Gastroesophageal sphincter (tissue), 4 donors: ENCODE measurements at regions not wholly inside any gene's neighbourhood (a gene's known extent, or its start where the extent isn't known, plus 50 kb on each side); places are given as distances from the start of the nearest gene placed in this dataset.

Source experiments
- ATAC-seq: fragments of 150-250 bp; one replicate; pipeline ENCODE4 v1.9.1; 2016; ENCODE audit warnings: mild to moderate bottlenecking, moderate library complexity
- H3K27ac ChIP-seq, 4 donors: fragments of 200-600 bp; sonication (generic) in 3 of 4; 1 replicate in 3 of 4; 2 replicates in 1 of 4; pipeline ENCODE4 v1.5.1; 2016 to 2019
- H3K27me3 ChIP-seq: fragments of 200-600 bp; sonication (generic); one replicate; pipeline ENCODE4 v1.5.1; 2019
- H3K36me3 ChIP-seq, 2 donors: fragments of 200-600 bp; sonication (generic); one replicate each; pipeline ENCODE4 v1.5.1; 2019; ENCODE audit warnings: control low read depth in 1 of 2
- H3K4me1 ChIP-seq, 3 donors: fragments of 200-600 bp; sonication (generic); 1 replicate in 2 of 3; 2 replicates in 1 of 3; pipeline ENCODE4 v1.5.1; 2016 to 2019; ENCODE audit warnings: control low read depth in 2 of 3
- H3K4me3 ChIP-seq, 2 donors: fragments of 200-600 bp; sonication (generic); one replicate each; pipeline ENCODE4 v1.5.1; 2019; ENCODE audit warnings: mild to moderate bottlenecking in 1 of 2, moderate library complexity in 1 of 2
- H3K9me3 ChIP-seq, 3 donors: fragments of 200-600 bp; sonication (generic); one replicate each; pipeline ENCODE4 v1.5.1; 2017 to 2019; ENCODE audit warnings: control low read depth in 2 of 3
- EP300 ChIP-seq: sonication (generic); formaldehyde crosslinking; IDR thresholded peaks from one replicate; pipeline ENCODE4 v1.6.1; 2017; ENCODE audit warnings: antibody characterized with exemption, mild to moderate bottlenecking
- POLR2A ChIP-seq, 2 donors: fragments of 450-650 bp; IDR thresholded peaks; one replicate each; pipeline ENCODE4 v1.6.1; 2017; ENCODE audit warnings: antibody characterized with exemption in 2 of 2, mild to moderate bottlenecking in 2 of 2, moderate library complexity in 1 of 2
- POLR2AphosphoS5 ChIP-seq: sonication (generic); formaldehyde crosslinking; IDR thresholded peaks from one replicate; pipeline ENCODE4 v1.6.1; 2017; ENCODE audit warnings: antibody characterized with exemption
- WGBS, 2 donors: methylation state at CpG; one replicate each; pipeline ENCODE4 v1.1.5; 2018; ENCODE audit warnings: low coverage in 1 of 2; 5-methylcytosine and 5-hydroxymethylcytosine counted together
- TF ChIP-seq, protein P1 (sequence below), 4 experiments: fragments of 200-600 bp in 2 of 4; fragments of 450-650 bp in 2 of 4; sonication (generic) in 1 of 4; IDR thresholded peaks; one replicate each; pipeline ENCODE4 v1.5.1; 2017 to 2019; ENCODE audit warnings: antibody characterized with exemption in 4 of 4, mild to moderate bottlenecking in 2 of 4, moderate library complexity in 2 of 4

DNA sequence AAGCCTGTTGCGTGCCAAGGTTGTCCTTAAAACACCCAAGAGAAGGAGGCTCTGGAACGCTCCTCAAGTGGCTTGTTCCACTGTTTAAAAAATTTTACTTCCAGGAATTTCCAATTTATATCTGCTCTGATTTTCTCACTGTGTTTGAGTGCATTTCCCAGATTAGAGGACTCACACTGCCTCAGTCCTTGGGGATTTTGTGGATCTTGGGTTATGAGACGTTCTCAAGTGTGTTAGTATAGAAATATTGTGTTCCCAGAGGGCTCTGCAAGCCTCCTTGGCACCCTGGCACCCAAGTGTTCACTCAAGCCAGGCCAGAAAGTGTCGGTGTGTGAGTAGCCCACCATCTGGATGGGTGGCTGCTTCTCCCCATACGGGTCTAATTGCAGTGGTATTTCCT is 192.2 kb downstream of the SNX10 start:
- Histone ChIP-seq H3K27ac (no peak overlapping the region), H3K4me1 (no peaks in the 10 kb centered on the region), H3K36me3 (no peaks in the 10 kb centered on the region), H3K27me3 (peaks cover 7% of the 10 kb centered on the region), H3K9me3 (no peaks in the 10 kb centered on the region), H3K4me3 (no peak overlapping the region)
- TF ChIP-seq POLR2A (IDR thresholded peaks at IDR 0.05) (no peak), EP300 (no peak), POLR2AphosphoS5 (no peak)
- TF ChIP-seq, protein P1, sequence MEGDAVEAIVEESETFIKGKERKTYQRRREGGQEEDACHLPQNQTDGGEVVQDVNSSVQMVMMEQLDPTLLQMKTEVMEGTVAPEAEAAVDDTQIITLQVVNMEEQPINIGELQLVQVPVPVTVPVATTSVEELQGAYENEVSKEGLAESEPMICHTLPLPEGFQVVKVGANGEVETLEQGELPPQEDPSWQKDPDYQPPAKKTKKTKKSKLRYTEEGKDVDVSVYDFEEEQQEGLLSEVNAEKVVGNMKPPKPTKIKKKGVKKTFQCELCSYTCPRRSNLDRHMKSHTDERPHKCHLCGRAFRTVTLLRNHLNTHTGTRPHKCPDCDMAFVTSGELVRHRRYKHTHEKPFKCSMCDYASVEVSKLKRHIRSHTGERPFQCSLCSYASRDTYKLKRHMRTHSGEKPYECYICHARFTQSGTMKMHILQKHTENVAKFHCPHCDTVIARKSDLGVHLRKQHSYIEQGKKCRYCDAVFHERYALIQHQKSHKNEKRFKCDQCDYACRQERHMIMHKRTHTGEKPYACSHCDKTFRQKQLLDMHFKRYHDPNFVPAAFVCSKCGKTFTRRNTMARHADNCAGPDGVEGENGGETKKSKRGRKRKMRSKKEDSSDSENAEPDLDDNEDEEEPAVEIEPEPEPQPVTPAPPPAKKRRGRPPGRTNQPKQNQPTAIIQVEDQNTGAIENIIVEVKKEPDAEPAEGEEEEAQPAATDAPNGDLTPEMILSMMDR (IDR thresholded peaks at IDR 0.05) = no peak
- no peak for ATAC-seq
- 84 to 94% methylated on average over 3 to 5 of the region's 5 CpGs for WGBS, 2 donors

DNA sequence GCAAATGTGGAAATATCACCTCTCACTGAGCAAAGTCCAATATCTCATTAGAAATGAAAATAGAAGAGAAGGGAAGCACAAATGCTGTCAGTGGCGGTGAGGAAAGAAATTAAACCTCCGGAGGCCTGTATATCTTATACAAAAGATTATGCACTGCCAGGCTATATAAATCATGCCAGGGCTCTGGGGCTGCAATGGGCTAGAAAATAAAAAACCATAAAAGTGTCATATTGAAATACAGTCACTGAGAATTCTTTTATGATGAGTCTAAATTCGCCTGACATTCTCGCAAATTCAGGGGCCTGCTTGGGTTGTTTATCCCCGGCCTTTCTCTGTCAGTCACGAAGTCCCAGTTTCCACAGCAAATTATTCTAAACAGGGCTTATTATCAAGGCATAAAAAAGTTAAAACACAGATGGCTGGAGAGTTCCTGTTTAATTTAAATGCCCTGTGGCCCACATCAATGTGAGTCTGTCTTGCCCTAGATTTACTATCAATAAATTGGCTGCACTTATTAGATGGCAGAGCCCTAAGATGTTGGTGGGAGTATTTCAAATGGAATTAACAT is 193.8 kb downstream of the SNX10 start:
- Histone ChIP-seq H3K36me3 (no peaks in the 10 kb centered on the region), H3K27ac (no peak overlapping the region), H3K27me3 (peaks cover 12% of the 10 kb centered on the region), H3K4me3 (no peak overlapping the region), H3K4me1 (no peaks in the 10 kb centered on the region), H3K9me3 (no peaks in the 10 kb centered on the region)
- no peak for ATAC-seq
- 79 to 84% methylated on average over 4 to 6 of the region's 6 CpGs for WGBS, 2 donors
- TF ChIP-seq EP300 (no peak), POLR2AphosphoS5 (no peak), POLR2A (IDR thresholded peaks at IDR 0.05) (no peak)
- TF ChIP-seq, protein P1 (IDR thresholded peaks at IDR 0.05) = no peak

DNA sequence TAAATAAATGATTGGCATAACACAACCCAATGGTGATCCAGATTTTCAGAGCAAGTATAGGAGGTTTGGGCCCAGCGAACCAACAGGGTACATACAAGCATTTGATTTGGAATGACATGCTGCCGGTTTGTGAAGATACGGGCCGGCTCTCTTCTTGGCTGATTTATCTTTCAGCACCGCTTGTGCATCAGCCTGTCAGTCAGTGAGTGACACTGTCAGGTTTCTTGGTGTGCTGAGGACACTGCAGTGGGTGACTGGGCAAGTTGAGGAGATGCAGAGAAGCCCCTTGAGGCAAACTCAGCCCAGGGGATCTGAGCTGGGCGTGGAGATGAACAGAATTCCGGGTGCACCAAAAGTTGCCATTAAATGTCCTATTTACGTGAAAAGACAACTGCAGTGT is 194.5 kb downstream of the SNX10 start:
- no peaks in the 10 kb centered on the region for H3K4me1 ChIP-seq
- TF ChIP-seq, protein P1 (IDR thresholded peaks at IDR 0.05) = no peak
- TF ChIP-seq POLR2A (IDR thresholded peaks at IDR 0.05) (no peak), POLR2AphosphoS5 (no peak)
- ATAC-seq = no peak
- 91 to 95% methylated on average over 4 to 7 of the region's 8 CpGs for WGBS, 2 donors
- peaks cover 12% of the 10 kb centered on the region for H3K27me3 ChIP-seq
- no peaks in the 10 kb centered on the region for H3K36me3 ChIP-seq
- no peak overlapping the region for H3K4me3 ChIP-seq
- H3K9me3 ChIP-seq = no peaks in the 10 kb centered on the region
- no peak overlapping the region for H3K27ac ChIP-seq

DNA sequence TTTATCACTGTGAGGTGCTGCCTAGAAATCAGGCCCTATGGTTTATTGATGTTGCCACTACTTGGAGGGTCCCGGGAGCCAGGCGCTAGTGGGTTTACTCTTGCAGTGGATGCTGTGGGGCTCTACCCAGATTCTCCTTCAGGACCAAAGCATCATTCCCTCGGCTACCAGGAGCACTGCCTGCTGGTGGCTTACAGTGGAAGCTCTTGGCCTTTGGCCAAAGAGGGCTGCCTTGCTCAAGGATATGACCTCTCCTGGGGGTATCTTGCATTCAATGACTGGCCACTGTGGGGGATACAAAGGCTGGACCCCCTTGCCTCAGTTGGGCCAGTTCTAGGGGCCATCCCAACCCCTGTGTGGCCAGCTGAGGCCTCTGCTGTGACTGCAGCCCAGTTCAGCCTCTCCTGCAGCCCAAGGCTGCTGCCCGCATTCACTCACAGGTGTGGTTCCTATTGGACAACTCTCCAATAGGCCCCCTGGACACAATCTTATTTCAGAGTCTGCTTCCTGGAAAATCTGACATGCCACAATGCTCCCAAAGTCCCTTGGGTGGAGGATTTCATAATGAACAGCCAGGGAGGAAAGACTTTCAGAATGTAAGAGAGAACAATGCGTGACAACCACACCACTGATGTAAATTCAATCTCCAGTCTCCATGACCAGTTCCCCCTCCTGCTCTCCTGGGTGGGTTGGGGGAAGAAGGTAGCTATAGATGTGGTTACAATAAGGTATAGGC is 196.3 kb downstream of the SNX10 start:
- peaks cover 12% of the 10 kb centered on the region for H3K27me3 ChIP-seq
- TF ChIP-seq, protein P1 (IDR thresholded peaks at IDR 0.05) = no peak
- TF ChIP-seq POLR2A (IDR thresholded peaks at IDR 0.05) (no peak), EP300 (no peak), POLR2AphosphoS5 (no peak)
- H3K4me1 ChIP-seq = no peaks in the 10 kb centered on the region
- no peaks in the 10 kb centered on the region for H3K36me3 ChIP-seq
- ATAC-seq = no peak
- 83 to 89% methylated on average over 1 of the region's 5 CpGs for WGBS, 2 donors
- no peak overlapping the region for H3K4me3 ChIP-seq
- H3K9me3 ChIP-seq = no peaks in the 10 kb centered on the region
- no peak overlapping the region for H3K27ac ChIP-seq

DNA sequence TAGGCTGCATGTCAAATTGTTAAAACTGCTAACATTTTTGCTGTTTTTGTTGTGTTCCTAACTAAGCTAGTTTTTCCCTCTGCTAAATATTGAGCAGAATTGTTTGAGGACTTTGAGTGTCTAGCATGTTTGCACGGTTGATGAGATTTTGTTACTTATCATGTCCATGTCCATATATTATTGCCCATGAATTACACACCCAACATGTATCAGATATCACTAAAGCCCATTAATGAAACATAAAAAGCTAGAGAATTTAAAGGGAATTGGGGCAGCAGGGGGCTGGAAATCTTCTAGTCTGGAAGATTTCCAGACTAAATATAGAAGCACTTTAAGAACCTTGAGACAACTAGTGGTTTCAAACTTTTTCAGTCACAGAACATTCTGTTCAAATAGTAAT is 197.7 kb downstream of the SNX10 start:
- WGBS, 2 donors = 63 to 80% methylated on average over 1 of the region's 1 CpG

More for the DNA sequence above, 197.7 kb downstream of the SNX10 start:
- no peak for TF ChIP-seq POLR2AphosphoS5
- no peak for TF ChIP-seq POLR2A (IDR thresholded peaks at IDR 0.05)
- H3K27ac ChIP-seq = no peak overlapping the region
- no peaks in the 10 kb centered on the region for H3K4me1 ChIP-seq
- no peak for ATAC-seq
- H3K9me3 ChIP-seq = no peaks in the 10 kb centered on the region
- peaks cover 12% of the 10 kb centered on the region for H3K27me3 ChIP-seq
- no peak overlapping the region for H3K4me3 ChIP-seq
- no peaks in the 10 kb centered on the region for H3K36me3 ChIP-seq
